ENCODE measurements at regions not wholly inside any gene's neighbourhood (a gene's known extent, or its start where the extent isn't known, plus 50 kb on each side); places are given as distances from the start of the nearest gene placed in this dataset.
"Not testable (repeated sequence)": the region's sequence is repeated elsewhere in the genome, so short reads cannot be mapped to it uniquely, and the experiment has no call there.

DNA sequence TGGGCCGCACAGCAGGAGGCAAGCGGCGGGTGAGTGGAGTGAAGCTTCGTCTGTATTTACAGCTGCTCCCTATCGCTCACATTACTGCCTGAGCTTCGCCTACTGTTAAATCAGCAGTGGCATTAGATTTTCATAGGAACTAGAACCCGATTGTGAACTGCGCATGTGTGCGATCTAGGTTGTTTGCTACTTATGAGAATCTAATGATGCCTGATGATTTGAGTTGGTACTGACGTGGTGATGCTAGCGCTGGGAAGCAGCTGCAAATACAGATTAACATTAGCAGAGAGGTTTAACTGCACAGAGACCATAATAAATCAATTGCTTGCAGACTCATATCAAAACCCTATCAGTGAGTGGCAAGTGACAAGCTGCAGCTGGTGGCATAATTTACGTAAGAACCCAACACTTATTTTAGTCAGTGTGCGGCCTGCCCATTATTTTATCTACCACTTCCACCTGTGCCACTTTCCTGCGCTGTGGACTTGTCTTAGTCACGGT, 133.4 kb upstream of the CDH9 start:
- no peak for DNase-seq (ENCODE audit: low spot score)

DNA sequence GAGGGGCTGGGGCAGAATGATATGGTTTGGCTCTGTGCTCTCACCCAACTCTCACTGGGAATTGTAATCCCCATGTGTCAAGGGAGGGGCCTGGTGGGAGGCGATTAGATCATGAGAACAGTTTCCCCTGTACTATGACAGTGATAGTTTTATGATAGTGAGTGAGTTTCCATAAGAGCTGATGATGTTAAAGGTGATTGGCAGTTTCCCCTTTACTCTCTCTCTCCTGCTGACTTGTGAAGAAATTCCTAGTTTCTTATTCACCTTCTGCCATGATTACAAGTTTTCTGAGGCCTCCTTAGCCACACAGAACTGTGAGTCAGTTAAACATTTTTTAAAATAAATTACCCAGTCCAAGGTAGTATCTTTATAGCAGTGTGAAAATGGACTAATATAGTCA, 120.4 kb upstream of the CDH9 start:
- no peak for DNase-seq (ENCODE audit: low spot score)

DNA sequence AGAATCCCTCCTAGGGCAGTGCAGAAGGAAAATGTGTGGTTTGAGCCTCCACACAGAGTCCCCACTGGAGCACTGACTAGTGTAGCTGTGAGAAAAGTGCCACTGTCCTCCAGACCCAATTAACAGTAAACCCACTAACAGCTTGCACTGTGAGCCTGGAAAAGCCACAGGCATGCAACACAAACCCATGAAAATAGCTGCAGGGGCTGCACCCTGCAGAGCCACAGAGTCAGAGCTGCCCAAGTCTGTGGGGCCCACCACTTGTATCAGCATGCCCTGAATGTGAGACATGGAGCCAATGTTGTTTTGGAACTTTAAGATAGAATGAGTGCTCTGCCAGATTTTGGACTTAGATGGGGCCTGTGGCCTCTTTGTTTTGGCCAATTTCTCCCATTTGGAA, 119.8 kb upstream of the CDH9 start:
- no peak for DNase-seq (ENCODE audit: low spot score)

DNA sequence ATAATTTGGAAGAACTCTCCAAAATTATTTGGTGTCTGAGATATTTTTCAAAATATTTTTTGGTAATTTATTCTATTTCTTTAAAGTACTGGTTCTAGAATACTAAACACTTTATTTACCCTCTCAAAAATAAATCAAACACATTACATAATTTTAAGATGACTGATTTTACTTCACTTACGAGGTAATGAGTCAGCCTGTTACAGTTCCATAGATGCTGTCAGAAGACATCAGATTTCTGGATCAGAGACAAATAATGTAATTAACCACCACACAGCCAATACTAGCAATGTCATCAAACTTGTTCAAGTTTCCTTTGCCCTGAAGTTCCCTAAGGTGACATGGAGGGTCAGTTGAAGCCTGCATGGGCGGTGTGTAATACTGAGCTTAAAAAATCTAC, 106.1 kb upstream of the CDH9 start:
- no peak for DNase-seq (ENCODE audit: low spot score)

DNA sequence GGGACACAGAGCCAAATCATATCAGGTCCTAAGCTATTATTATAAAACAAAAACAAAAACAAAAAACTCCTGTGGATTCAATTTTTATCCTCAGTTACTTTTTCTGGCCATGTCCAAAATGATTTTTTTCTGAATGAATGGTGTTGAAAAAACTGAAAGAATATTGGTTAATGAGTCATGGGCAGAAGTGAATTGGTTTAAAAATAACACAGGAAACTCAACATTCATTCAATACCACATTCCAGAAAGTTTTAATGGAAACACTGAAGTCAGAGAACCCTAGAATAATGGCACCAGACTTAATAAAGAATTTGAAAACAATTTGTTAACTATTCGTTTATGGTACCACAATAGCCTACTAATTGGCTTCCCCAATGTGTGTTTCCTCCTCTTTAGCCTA, 102.4 kb upstream of the CDH9 start:
- DNase-seq (ENCODE audit: low spot score): no peak

DNA sequence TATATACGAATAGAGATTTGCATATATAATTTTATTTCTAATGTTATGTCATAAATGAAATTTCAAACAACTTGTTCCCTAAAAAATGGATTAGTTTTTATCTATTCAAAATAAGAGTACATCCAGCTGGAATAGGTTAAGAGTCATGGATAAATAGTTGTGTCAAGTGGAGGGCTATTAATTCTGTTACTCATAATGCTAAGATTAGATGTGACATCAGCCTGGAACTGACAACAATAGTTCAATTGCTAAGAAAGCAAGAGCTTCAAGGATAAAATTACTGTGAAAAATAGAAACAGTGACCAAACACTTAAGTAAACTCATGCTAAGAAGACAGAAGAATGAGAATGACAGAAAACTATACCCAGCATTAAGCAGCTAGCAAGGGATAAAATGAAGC, 92.2 kb upstream of the CDH9 start:
- no peak for DNase-seq (ENCODE audit: low spot score)

DNA sequence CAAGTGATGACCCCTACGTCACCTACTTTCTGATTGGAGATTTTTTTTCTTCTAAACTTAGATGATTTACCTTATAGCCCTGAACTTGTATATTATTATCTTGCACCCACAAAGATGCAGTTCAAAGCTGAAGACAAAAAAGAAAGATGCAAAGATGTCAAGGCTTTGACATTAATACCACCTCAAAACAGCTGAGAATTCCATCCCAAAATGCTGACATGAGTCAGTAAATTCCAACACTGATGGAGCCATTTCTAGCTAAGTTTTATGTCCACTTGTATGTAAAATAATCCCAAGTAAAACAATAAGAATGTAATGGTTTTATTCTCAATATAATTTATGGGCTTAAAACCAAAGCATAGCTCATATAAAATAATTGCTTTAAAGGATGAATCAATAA, 91.5 kb upstream of the CDH9 start:
- no peak for DNase-seq (ENCODE audit: low spot score)

DNA sequence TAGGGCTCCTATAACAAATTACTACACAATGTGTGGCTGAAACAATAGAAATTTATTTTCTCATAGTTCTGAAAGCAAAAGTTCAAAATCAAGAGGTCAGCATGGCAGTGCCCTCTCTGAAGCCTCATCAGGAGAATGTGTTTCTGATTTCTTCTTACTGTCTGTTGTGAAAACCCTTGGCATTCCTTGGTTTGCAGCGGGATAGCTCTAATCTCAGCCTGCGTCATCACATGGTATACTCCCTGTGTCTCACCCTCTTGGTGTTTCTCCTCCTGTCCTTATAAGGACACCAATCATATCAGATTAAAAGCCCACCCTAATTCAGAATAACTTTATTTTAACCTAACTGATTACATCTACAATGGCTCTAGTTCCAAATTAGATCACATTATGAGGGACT, 87.5 kb upstream of the CDH9 start:
- no peak for DNase-seq (ENCODE audit: low spot score)

DNA sequence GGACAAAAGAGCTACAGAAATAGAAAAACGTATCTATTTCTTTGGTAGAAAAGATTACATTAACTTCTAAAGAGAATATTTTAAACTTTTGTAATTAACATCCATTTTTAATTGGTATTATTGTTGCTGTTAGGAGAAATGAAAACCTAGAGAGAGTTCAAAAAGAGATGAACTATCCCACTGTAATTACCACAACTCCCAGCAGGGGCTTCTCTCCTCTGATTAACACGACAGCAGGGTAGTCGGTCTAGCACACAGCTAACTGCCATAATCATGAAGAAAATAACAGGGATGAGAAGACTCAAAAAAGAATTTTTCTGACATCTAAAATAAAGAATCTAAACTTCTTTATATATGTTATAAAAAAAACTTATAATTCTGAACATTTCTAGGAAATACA, 86.2 kb upstream of the CDH9 start:
- no peak for DNase-seq (ENCODE audit: low spot score)

DNA sequence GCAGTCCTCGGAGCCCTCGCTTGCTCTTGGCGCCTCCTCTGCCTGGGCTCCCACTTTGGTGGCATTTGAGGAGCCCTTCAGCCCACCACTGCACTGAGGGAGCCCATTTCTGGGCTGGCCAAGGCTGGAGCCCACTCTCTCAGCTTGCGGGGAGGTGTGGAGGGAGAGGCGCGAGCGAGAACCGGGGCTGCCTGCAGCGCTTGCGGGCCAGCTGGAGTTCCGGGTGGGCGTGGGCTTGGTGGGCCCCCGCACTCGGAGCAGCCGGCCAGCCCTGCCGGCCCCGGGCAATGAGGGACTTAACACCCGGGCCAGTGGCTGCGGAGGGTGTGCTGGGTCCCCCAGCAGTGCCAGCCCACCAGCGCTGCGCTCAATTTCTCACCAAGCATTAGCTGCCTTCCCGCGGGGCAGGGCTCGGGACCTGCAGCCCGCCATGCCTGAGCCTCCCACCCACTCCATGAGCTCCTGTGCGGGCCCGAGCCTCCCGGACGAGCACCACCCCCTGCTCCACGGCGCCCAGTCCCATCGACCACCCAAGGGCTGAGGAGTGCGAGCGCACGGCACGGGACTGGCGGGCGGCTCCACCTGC, 81.4 kb upstream of the CDH9 start:
- DNase-seq (ENCODE audit: low spot score): not testable (repeated sequence)

DNA sequence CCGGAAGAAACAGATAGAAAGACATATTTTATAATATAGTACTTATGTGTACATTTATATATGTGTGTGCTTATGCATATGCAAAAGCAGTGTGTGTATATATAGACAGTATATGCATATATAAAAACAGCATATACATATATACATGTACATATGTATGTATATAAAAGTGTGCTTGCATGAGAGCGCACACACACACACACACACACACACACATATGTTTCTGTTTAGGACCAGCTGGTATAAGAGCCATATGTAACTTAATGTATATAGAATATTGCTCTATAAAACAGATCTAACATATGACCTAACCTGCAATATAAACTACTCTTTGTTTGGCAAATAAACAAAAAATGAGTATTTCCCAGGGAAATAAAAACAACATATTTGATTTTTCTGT, 65.1 kb upstream of the CDH9 start:
- no peak for DNase-seq (ENCODE audit: low spot score)

DNA sequence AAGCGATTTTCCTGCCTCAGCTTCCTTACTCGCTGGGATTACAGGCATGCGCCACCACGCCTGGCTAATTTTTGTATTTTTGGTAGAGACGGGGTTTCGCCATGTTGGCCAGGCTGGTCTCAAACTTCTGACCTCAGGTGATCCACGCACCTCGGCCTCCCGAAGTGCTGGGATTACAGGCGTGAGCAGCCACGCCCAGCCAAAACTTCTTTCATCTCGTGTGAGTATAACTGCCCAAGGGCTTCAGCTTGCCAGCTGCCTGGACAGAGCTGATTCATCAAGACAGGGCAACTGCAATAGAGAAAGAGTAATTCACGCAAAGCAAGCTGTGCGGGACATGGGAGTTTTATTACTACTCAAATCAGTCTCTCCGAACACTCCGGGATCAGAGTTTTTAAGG, 57.4 kb upstream of the CDH9 start:
- DNase-seq (ENCODE audit: low spot score): not testable (repeated sequence)

DNA sequence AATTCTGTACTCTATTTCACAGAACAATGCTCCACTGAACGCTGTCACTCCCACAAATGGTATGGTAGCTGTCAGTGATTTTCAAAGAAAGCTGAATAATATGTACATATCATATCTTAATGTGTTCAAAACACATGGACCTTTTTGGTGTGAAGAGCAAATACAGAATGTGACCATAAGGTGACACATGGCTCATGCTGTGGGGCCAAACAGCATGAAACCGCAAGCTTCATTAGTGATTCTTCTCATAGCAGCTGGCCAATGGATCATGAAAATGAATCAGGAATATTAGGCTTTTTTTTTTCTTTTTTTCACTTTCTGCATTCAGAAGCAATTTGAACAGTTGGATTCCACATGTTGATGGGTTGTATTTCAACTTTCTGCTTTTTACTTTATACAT, 54.9 kb upstream of the CDH9 start:
- DNase-seq (ENCODE audit: low spot score): no peak

DNA sequence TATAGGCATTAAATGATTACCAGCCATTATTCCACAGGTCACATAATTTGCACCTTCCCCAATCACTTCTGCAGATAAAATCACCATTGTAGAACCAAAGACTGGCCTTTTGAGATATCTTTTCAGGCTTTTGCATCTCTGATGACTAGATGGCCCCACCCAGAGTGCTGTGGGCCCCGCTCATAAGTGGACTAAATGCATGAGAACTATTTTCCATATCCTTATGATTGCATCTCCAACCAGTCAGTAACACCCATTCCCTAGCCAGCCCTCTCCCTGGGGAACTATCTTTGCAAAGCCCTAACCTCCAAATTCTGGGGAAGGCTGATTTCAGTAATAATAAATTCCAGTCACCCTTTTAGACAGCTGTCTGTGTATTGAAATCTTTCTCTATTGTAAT, 53.5 kb upstream of the CDH9 start:
- no peak for DNase-seq (ENCODE audit: low spot score)

DNA sequence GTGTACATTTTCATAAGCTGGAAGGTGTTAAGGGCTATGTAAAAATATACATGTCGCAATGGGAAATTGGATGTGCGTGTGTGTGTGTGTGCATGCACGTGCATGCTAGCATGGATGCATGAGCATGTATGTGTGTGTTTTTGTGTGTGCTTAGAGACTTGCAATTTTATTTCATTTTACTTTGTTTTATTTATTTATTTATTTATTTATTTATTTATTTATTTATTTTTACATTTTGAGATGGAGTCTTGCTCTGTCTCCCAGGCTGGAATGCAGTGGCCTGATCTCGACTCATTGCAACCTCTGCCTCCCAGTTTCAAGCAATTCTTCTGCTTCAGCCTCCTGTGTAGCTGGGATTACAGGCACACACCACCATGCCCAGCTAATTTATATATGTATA, 50.4 kb upstream of the CDH9 start:
- DNase-seq (ENCODE audit: low spot score): not testable (repeated sequence)

Data from ureter (tissue), 1 donor.